ENCODE measurements at regions not wholly inside any gene's neighbourhood (a gene's known extent, or its start where the extent isn't known, plus 50 kb on each side); places are given as distances from the start of the nearest gene placed in this dataset.
A peak's percentile ranks its signal among the peaks of the same experiment; 100 is the strongest.

DNA sequence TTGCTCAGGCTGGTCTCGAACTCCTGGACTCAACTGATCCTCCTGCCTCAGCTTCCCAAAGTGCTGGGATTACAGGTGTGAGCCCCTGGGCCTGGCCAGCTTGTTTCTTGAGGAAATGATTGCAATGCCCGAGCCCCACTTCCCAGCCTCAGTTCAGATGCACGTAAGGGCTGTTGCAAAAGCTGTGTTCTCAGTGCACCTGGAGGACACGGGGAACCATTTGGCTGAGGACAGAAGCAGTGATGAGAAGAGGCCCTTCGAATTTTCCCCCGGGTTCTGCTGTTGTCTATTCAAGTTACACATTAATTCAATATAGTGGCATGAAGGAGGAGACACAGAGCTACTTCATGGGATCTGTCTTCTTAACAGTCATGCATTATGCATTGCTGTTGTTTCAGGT lies 78.8 kb upstream of the WDR26 start:
- TF ChIP-seq CTCF (conservative IDR thresholded peaks at IDR 0.05; ENCODE audit: low read depth, low read length): no peak
- no peak overlapping the region for H3K4me3 ChIP-seq (ENCODE audit: low read depth, low read length)
- DNase-seq (ENCODE audit: low read depth): no peak

- no peak overlapping the region for H3K4me3 ChIP-seq (ENCODE audit: low read depth, low read length)
- DNase-seq (ENCODE audit: low read depth): no peak
- TF ChIP-seq CTCF (conservative IDR thresholded peaks at IDR 0.05; ENCODE audit: low read depth, low read length): peak; percentile 91
Measured at GRCh38 chr1:224513787-224514209, 79.2 kb upstream of the WDR26 start.

- DNase-seq (ENCODE audit: low read depth): no peak
- no peak overlapping the region for H3K4me3 ChIP-seq (ENCODE audit: low read depth, low read length)
- TF ChIP-seq CTCF (conservative IDR thresholded peaks at IDR 0.05; ENCODE audit: low read depth, low read length): no peak
Measured at GRCh38 chr1:224517171-224517570, 82.6 kb upstream of the WDR26 start.

GRCh38 chr1:224518528-224518927 lies 83.9 kb upstream of the WDR26 start:
- H3K4me3 ChIP-seq (ENCODE audit: low read depth, low read length): no peak overlapping the region
- no peak for DNase-seq (ENCODE audit: low read depth)
- TF ChIP-seq CTCF (conservative IDR thresholded peaks at IDR 0.05; ENCODE audit: low read depth, low read length): no peak

DNA sequence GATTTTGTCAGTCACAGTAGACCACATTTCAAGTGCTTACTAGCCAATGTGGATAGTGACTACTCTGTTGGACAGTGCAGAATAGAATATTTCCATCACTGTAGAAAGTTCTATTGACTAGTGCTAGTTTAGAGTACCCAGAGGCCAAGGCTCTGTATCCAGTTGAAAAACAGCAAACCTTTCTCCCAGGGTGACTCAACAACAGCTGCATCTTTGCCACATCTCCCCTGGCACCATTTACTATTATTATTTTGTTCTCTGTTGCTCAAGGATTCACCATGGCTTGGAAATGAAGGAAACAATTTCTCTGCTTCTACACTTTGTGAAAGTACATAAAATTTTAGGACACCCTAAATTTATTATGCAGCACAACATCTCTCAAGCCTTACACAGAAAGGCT lies 85.3 kb upstream of the WDR26 start:
- no peak overlapping the region for H3K4me3 ChIP-seq (ENCODE audit: low read depth, low read length)
- TF ChIP-seq CTCF (conservative IDR thresholded peaks at IDR 0.05; ENCODE audit: low read depth, low read length): no peak
- no peak for DNase-seq (ENCODE audit: low read depth)

GRCh38 chr1:224520808-224521207 lies 86.2 kb upstream of the WDR26 start:
- no peak overlapping the region for H3K4me3 ChIP-seq (ENCODE audit: low read depth, low read length)
- no peak for DNase-seq (ENCODE audit: low read depth)
- no peak for TF ChIP-seq CTCF (conservative IDR thresholded peaks at IDR 0.05; ENCODE audit: low read depth, low read length)

- no peak for DNase-seq (ENCODE audit: low read depth)
- H3K4me3 ChIP-seq (ENCODE audit: low read depth, low read length): no peak overlapping the region
- peak; percentile 24 for TF ChIP-seq CTCF (conservative IDR thresholded peaks at IDR 0.05; ENCODE audit: low read depth, low read length)
Measured at GRCh38 chr1:224521904-224522734, 87.5 kb upstream of the WDR26 start.

Data from epithelial cell of proximal tubule (primary cell).